ENCODE measurements at regions not wholly inside any gene's neighbourhood (a gene's known extent, or its start where the extent isn't known, plus 50 kb on each side); places are given as distances from the start of the nearest gene placed in this dataset.

- H2AFZ ChIP-seq (ENCODE audit: low read depth, low read length): no peak overlapping the region
- H3K79me2 ChIP-seq (ENCODE audit: control insufficient read depth, insufficient read depth, low read length): no peaks in the 10 kb centered on the region
- no peaks in the 10 kb centered on the region for H4K20me1 ChIP-seq (replicated peaks; ENCODE audit: control insufficient read depth, extremely low read depth, insufficient read depth, low read length)
- H3K27ac ChIP-seq (ENCODE audit: insufficient read depth, low read depth, low read length): no peak overlapping the region
- ChIA-PET POLR2A (no interaction called here), CTCF (interaction anchor here (1.5 kb wide), 1 partner anchor 266 kb away, joined by 4 read pairs; no protein-coding TSS in a partner anchor)
- H3K9ac ChIP-seq (replicated peaks; ENCODE audit: extremely low read depth, insufficient read depth, low read length): no peak overlapping the region
- H3K4me3 ChIP-seq (replicated peaks in 1 of 3; ENCODE audit: insufficient read depth in 1 of 3, low read depth in 1 of 3, low read length in 3 of 3): no peak overlapping the region
- no TSS peak for BruUV-seq (replicated peaks)
- no peaks in the 10 kb centered on the region for H3K36me3 ChIP-seq (ENCODE audit: control insufficient read depth in 2 of 2, extremely low read depth in 1 of 2, insufficient read depth in 2 of 2, low read length in 2 of 2)
- no peak for FAIRE-seq
- no peaks in the 10 kb centered on the region for H3K9me1 ChIP-seq (replicated peaks; ENCODE audit: control insufficient read depth, extremely low read depth, insufficient read depth, low read length)
- no peak for DNase-seq (ENCODE audit: low read depth, low spot score)
- dilution Hi-C loops (cut with MboI; ENCODE audit: extremely low pct_ligation_motif_present, low sequenced_read_pairs) (no loop called here), intact Hi-C loops (cut with micrococcal nuclease) (no loop called here)
- TF ChIP-seq GATA2 (IDR thresholded peaks at IDR 0.05; ENCODE audit: insufficient read depth, insufficient read length, low read depth, low read length): no peak
- no peak for TF ChIP-seq CTCF (IDR thresholded peaks at IDR 0.05; ENCODE audit: extremely low read depth in 1 of 2, insufficient read depth in 1 of 2, low read depth in 1 of 2, low read length in 2 of 2)
- no peak for TF ChIP-seq MAX (IDR thresholded peaks at IDR 0.05; ENCODE audit: insufficient read depth, insufficient read length)
- TF ChIP-seq POLR2AphosphoS5 (IDR thresholded peaks at IDR 0.05; ENCODE audit: insufficient read depth, low read depth, low read length): no peak
- no peak for TF ChIP-seq POLR2A (IDR thresholded peaks at IDR 0.05; ENCODE audit: low read depth, low read length)
- H3K27me3 ChIP-seq (ENCODE audit: control insufficient read depth in 2 of 2, insufficient read depth in 2 of 2, low read length in 2 of 2): peaks cover 3 to 8% of the 10 kb centered on the region in 2 experiments
- no peaks in the 10 kb centered on the region for H3K9me3 ChIP-seq (replicated peaks; ENCODE audit: control insufficient read depth, insufficient read depth, low read length)
- no peaks in the 10 kb centered on the region for H3K4me1 ChIP-seq (ENCODE audit: control insufficient read depth, extremely low read depth, insufficient read depth, low read length)
- H3K4me2 ChIP-seq (ENCODE audit: insufficient read depth, low read length): no peak overlapping the region
Observed at GRCh38 chr10:100612601-100613595, 77.2 kb downstream of the HIF1AN start.

Data from endothelial cell of umbilical vein (primary cell).